PFSK-1 (cell line): ENCODE measurements at regions not wholly inside any gene's neighbourhood (a gene's known extent, or its start where the extent isn't known, plus 50 kb on each side); places are given as distances from the start of the nearest gene placed in this dataset.

Experiments used
- POLR2AphosphoS5 ChIP-seq: IDR thresholded peaks from 2 replicates; pipeline ENCODE4 v1.6.1; 2012; ENCODE audit warnings: low read depth, mild to moderate bottlenecking, control low read depth, low read length, moderate library complexity
- TF ChIP-seq, protein P1 (sequence below), 2 experiments: IDR thresholded peaks; 2 replicates each; pipeline versions ENCODE4 v1.6.1 to v1.8.0; 2011 to 2012; ENCODE audit warnings: low read depth in 2 of 2, low read length in 2 of 2, control low read depth in 1 of 2, inconsistent platforms in 1 of 2, mild to moderate bottlenecking in 1 of 2, moderate library complexity in 1 of 2; ENCODE audit not compliant: insufficient read depth in 1 of 2

DNA sequence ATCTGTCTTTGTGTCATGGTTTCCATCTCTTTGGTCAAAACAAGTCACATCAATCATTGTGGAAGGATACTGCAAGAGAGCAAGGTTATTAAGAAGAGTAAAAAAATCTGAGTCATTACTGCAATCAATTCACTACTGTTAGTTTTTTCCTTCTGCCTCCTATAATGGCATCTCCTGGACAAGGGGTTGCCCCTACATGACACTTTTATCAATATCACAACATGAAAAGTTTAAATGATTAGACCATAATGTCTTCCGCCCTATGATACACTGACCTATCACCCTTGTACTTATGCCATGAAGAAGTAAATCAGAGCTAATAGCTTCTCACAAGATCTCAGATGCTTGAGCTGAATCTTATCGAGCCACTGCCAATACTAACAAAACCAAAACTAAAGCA, 223.9 kb downstream of the KCNK2 start:
- TF ChIP-seq, protein P1, sequence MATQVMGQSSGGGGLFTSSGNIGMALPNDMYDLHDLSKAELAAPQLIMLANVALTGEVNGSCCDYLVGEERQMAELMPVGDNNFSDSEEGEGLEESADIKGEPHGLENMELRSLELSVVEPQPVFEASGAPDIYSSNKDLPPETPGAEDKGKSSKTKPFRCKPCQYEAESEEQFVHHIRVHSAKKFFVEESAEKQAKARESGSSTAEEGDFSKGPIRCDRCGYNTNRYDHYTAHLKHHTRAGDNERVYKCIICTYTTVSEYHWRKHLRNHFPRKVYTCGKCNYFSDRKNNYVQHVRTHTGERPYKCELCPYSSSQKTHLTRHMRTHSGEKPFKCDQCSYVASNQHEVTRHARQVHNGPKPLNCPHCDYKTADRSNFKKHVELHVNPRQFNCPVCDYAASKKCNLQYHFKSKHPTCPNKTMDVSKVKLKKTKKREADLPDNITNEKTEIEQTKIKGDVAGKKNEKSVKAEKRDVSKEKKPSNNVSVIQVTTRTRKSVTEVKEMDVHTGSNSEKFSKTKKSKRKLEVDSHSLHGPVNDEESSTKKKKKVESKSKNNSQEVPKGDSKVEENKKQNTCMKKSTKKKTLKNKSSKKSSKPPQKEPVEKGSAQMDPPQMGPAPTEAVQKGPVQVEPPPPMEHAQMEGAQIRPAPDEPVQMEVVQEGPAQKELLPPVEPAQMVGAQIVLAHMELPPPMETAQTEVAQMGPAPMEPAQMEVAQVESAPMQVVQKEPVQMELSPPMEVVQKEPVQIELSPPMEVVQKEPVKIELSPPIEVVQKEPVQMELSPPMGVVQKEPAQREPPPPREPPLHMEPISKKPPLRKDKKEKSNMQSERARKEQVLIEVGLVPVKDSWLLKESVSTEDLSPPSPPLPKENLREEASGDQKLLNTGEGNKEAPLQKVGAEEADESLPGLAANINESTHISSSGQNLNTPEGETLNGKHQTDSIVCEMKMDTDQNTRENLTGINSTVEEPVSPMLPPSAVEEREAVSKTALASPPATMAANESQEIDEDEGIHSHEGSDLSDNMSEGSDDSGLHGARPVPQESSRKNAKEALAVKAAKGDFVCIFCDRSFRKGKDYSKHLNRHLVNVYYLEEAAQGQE (IDR thresholded peaks at IDR 0.05; ENCODE audit: insufficient read depth in 1 of 2, low read depth in 2 of 2, low read length in 2 of 2): no peak
- no peak for TF ChIP-seq POLR2AphosphoS5
